A673 (cell line): ENCODE measurements at regions not wholly inside any gene's neighbourhood (a gene's known extent, or its start where the extent isn't known, plus 50 kb on each side); places are given as distances from the start of the nearest gene placed in this dataset.

Source experiments
- BruUV-seq: library from RNA; stranded (reverse); fragments of 400-500 nt; replicated peaks from 2 replicates; lab custom pipeline; 2021; lab: Mats Ljungman, UMichigan
- CTCF ChIA-PET: fragments of 300-600 bp; sonication (Branson Sonifier 250); formaldehyde crosslinking; loops from one replicate; lab custom pipeline; 2022; ENCODE audit warnings: antibody characterized with exemption; lab: Charles Lee
- POLR2A ChIA-PET: fragments of 300-600 bp; sonication (Branson Sonifier 250); formaldehyde crosslinking; loops from one replicate; lab custom pipeline; 2022; ENCODE audit warnings: antibody characterized with exemption; ENCODE audit not compliant: low non-redundant PET; lab: Charles Lee
- DNase-seq: peaks from one replicate; pipeline ENCODE4 v3.0.0-alpha.2; 2015; ENCODE audit warnings: low spot score
- H3K27ac ChIP-seq: fragments of 200-600 bp; sonication (generic); 2 replicates; pipeline ENCODE4 v1.5.1; 2016; ENCODE audit warnings: mixed run types, low read depth, mild to moderate bottlenecking, mixed read lengths, antibody characterized with exemption, low read length; ENCODE audit not compliant: poor library complexity, severe bottlenecking
- H3K27me3 ChIP-seq: fragments of 200-600 bp; sonication (generic); replicated peaks from 2 replicates; pipeline ENCODE4 v1.6.1; 2017; ENCODE audit warnings: mixed run types, low read depth, mild to moderate bottlenecking, mixed read lengths, antibody characterized with exemption, low read length; ENCODE audit not compliant: insufficient read depth, poor library complexity
- H3K36me3 ChIP-seq: fragments of 200-600 bp; sonication (generic); 2 replicates; pipeline ENCODE4 v1.6.1; 2016; ENCODE audit warnings: mixed run types, mild to moderate bottlenecking, mixed read lengths, antibody characterized with exemption, low read length; ENCODE audit not compliant: insufficient read depth, poor library complexity, severe bottlenecking
- H3K4me1 ChIP-seq: fragments of 200-600 bp; sonication (generic); 2 replicates; pipeline ENCODE4 v1.6.1; 2017; ENCODE audit warnings: mixed run types, mild to moderate bottlenecking, mixed read lengths, antibody characterized with exemption, low read length; ENCODE audit not compliant: insufficient read depth, poor library complexity, severe bottlenecking
- H3K4me3 ChIP-seq: fragments of 200-600 bp; sonication (generic); 2 replicates; pipeline ENCODE4 v1.5.1; 2016; ENCODE audit warnings: low read depth, mixed run types, mild to moderate bottlenecking, mixed read lengths, low read length; ENCODE audit not compliant: poor library complexity, severe bottlenecking
- H3K9me3 ChIP-seq: fragments of 200-600 bp; sonication (generic); 2 replicates; pipeline ENCODE4 v1.6.1; 2016; ENCODE audit warnings: mixed run types, low read depth, mild to moderate bottlenecking, mixed read lengths, antibody characterized with exemption, low read length; ENCODE audit not compliant: poor library complexity, severe bottlenecking
- EZH2 ChIP-seq: fragments of 200-600 bp; sonication (generic); IDR thresholded peaks from 2 replicates; pipeline ENCODE4 v1.6.1; 2017; ENCODE audit warnings: borderline replicate concordance, low read depth, mild to moderate bottlenecking, mixed read lengths, antibody characterized with exemption, low read length; ENCODE audit not compliant: poor library complexity, severe bottlenecking
- intact Hi-C: fragments of 100-400 bp; cut with micrococcal nuclease; formaldehyde crosslinking; loops from one replicate; pipeline ENCODE4 v1.10.0; 2022; ENCODE audit not compliant: unreplicated experiment
- TF ChIP-seq, protein P1 (sequence below): fragments of 300-800, 200-600 bp; sonication (generic); conservative IDR thresholded peaks from 2 replicates; pipeline ENCODE4 v1.5.1; 2017; ENCODE audit warnings: low read depth, mild to moderate bottlenecking, antibody characterized with exemption, low read length, moderate library complexity, mixed read lengths

DNA sequence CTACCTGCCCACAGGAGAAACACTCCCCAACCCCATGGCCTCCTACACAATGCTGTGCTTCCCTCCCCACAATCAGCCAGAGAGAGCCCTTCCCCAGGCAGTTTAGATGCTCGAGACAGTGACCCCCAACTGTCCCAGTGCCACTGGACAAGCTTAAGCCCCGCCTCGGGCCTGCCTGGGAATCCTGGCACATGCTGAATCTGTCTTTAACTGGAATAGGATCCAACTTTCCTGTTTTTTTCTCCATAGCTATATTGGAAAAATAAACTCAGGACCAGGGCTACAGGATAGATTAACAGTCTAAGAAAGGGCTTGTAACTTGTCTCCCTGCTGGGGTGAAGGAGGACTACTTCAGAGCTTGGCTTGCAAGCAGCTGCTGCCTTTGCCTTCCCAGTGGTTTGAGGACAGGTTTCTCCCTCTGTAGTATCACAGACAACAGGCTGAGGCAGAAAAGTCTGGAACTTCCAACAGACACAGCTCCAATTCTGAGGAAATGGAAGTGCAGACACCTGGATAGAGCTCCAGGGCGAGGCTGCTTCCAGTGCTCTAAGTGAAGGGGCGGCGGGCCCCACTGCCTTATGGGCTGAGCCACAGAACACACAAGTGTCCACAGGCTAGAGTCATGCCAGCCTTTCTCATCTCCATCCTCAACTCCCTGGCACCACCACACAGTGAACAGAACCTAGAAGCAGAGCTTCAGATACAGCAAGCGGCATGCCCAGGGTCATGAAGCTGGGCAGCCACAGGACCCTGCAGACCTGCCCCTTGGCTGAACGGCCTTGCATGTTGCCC is 228.3 kb downstream of the TUBA3C start:
- Histone ChIP-seq H3K27me3 (no peaks in the 10 kb centered on the region), H3K9me3 (peaks cover 15% of the 10 kb centered on the region), H3K4me3 (no peak overlapping the region), H3K4me1 (no peaks in the 10 kb centered on the region), H3K27ac (no peak overlapping the region), H3K36me3 (no peaks in the 10 kb centered on the region)
- intact Hi-C loops: no loop called here
- DNase-seq: no peak
- no TSS peak for BruUV-seq
- CTCF ChIA-PET: no interaction called here
- TF ChIP-seq, protein P1, sequence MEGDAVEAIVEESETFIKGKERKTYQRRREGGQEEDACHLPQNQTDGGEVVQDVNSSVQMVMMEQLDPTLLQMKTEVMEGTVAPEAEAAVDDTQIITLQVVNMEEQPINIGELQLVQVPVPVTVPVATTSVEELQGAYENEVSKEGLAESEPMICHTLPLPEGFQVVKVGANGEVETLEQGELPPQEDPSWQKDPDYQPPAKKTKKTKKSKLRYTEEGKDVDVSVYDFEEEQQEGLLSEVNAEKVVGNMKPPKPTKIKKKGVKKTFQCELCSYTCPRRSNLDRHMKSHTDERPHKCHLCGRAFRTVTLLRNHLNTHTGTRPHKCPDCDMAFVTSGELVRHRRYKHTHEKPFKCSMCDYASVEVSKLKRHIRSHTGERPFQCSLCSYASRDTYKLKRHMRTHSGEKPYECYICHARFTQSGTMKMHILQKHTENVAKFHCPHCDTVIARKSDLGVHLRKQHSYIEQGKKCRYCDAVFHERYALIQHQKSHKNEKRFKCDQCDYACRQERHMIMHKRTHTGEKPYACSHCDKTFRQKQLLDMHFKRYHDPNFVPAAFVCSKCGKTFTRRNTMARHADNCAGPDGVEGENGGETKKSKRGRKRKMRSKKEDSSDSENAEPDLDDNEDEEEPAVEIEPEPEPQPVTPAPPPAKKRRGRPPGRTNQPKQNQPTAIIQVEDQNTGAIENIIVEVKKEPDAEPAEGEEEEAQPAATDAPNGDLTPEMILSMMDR: no peak
- no peak for TF ChIP-seq EZH2
- POLR2A ChIA-PET: no interaction called here

DNA sequence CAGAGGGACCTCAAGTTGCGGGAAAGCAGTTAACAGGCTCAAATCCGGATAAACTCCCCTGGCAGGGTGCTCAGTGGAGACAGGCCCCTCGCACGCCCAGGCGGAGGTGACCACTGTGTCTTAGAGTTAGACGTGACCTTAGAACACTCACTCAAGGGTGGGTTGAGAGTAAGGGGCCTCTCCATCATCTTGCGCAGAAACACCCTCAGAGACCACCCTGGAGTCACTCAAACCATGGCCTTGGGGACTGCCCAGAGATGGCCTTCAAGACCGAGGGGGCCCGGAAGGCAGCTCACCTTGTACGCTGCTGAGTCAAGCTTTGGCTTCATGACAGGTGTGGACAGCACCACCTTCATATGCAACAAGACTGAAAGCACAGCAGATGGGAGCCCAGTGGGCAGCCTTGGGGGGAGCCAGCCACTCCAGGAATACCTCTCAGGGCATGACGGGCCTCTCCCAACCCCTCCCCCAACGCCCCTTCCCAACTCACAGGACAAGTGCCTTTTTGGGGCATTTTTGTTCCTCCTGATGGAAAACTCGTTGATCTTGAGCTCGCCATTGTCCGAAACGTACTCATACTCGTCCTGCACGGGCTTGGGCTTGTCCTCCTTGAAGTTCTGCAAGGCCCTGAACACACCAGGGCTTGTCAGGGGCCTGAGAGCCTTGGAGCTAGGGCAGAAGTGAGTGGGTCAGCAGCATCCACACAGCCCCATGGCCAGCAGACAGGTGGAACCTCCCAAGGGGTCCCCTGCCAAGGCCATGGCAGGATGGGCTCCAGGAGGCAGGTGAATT is 229.2 kb downstream of the TUBA3C start:
- TF ChIP-seq, protein P1: no peak
- H3K27ac ChIP-seq: no peak overlapping the region
- no peaks in the 10 kb centered on the region for H3K36me3 ChIP-seq
- H3K9me3 ChIP-seq: peaks cover 9% of the 10 kb centered on the region
- CTCF ChIA-PET: no interaction called here
- H3K4me3 ChIP-seq: no peak overlapping the region
- POLR2A ChIA-PET: no interaction called here
- DNase-seq: no peak
- H3K4me1 ChIP-seq: no peaks in the 10 kb centered on the region
- intact Hi-C loops: no loop called here
- no peaks in the 10 kb centered on the region for H3K27me3 ChIP-seq
- no TSS peak for BruUV-seq

DNA sequence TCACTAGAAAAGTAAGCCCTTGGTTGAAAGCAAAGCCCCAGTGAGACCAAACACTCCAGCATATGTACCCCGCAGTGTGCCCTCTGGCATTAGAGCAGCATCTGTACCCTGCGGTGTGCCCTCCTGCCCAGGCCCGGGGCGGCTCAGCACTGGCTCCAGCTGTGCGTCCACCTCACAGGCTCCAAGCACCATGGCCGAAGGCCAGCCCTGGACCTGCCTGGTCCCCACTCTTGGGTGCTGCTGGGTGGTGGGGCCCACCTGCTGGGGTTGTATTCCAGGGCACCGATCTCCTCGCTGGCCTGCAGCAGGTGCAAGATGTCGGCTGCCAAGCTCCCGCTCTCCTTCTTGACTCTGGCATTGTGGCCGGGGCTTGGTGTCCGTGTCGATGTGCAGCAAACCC is 230.2 kb downstream of the TUBA3C start:
- Histone ChIP-seq H3K9me3 (no peaks in the 10 kb centered on the region), H3K4me3 (no peak overlapping the region), H3K4me1 (no peaks in the 10 kb centered on the region), H3K36me3 (no peaks in the 10 kb centered on the region), H3K27me3 (no peaks in the 10 kb centered on the region), H3K27ac (no peak overlapping the region)
- BruUV-seq: no TSS peak
- DNase-seq: no peak
- ChIA-PET CTCF (no interaction called here), POLR2A (no interaction called here)
- TF ChIP-seq, protein P1: no peak
- TF ChIP-seq EZH2: no peak
- intact Hi-C loops: no loop called here
